ENCODE measurements at regions not wholly inside any gene's neighbourhood (a gene's known extent, or its start where the extent isn't known, plus 50 kb on each side); places are given as distances from the start of the nearest gene placed in this dataset.

- Histone ChIP-seq H3K36me3 (ENCODE audit: control insufficient read depth in 3 of 3, insufficient read depth in 2 of 3, low read depth in 1 of 3, low read length in 3 of 3) (no peaks in the 10 kb centered on the region), H3K27ac (ENCODE audit: low read depth in 1 of 3, low read length in 2 of 3) (no peak overlapping the region), H3K9me3 (ENCODE audit: control insufficient read depth in 2 of 2, insufficient read depth in 1 of 2, low read depth in 1 of 2, low read length in 1 of 2) (no peaks in the 10 kb centered on the region), H3K4me1 (ENCODE audit: control insufficient read depth in 3 of 3, insufficient read depth in 2 of 3, low read depth in 1 of 3, low read length in 2 of 3) (no peaks in the 10 kb centered on the region), H3K4me3 (ENCODE audit: low read depth in 1 of 3, low read length in 3 of 3) (no peak overlapping the region), H3K27me3 (ENCODE audit: control insufficient read depth in 3 of 3, insufficient read depth in 3 of 3, low read length in 3 of 3) (no peaks in the 10 kb centered on the region)
- WGBS, 3 donors = 62 to 69% (median 65%) methylated on average over 4 of the region's 4 CpGs
- DNase-seq (no peak), FAIRE-seq (no peak)
Observed at GRCh38 chr5:120098426-120098825, 365.7 kb upstream of the PRR16 start.

GRCh38 chr5:120098902-120099535 is 365.1 kb upstream of the PRR16 start:
- WGBS, 3 donors = 55 to 58% (median 56%) methylated on average over 5 of the region's 5 CpGs
- no peak overlapping the region for H3K27ac ChIP-seq (ENCODE audit: low read depth in 1 of 3, low read length in 2 of 3)
- no peak for FAIRE-seq
- H3K9me3 ChIP-seq (ENCODE audit: control insufficient read depth in 2 of 2, insufficient read depth in 1 of 2, low read depth in 1 of 2, low read length in 1 of 2) = no peaks in the 10 kb centered on the region
- no peaks in the 10 kb centered on the region for H3K27me3 ChIP-seq (ENCODE audit: control insufficient read depth in 3 of 3, insufficient read depth in 3 of 3, low read length in 3 of 3)
- H3K4me3 ChIP-seq (ENCODE audit: low read depth in 1 of 3, low read length in 3 of 3) = no peak overlapping the region
- H3K4me1 ChIP-seq (ENCODE audit: control insufficient read depth in 3 of 3, insufficient read depth in 2 of 3, low read depth in 1 of 3, low read length in 2 of 3) = no peaks in the 10 kb centered on the region
- peak in 1 of 2 donors; percentile 11 for DNase-seq
- H3K36me3 ChIP-seq (ENCODE audit: control insufficient read depth in 3 of 3, insufficient read depth in 2 of 3, low read depth in 1 of 3, low read length in 3 of 3) = no peaks in the 10 kb centered on the region

GRCh38 chr5:120101771-120102170 is 362.3 kb upstream of the PRR16 start:
- no peak for FAIRE-seq
- H3K36me3 ChIP-seq (ENCODE audit: control insufficient read depth in 3 of 3, insufficient read depth in 2 of 3, low read depth in 1 of 3, low read length in 3 of 3) = no peaks in the 10 kb centered on the region
- DNase-seq = no peak
- no peaks in the 10 kb centered on the region for H3K4me1 ChIP-seq (ENCODE audit: control insufficient read depth in 3 of 3, insufficient read depth in 2 of 3, low read depth in 1 of 3, low read length in 2 of 3)
- no peaks in the 10 kb centered on the region for H3K9me3 ChIP-seq (ENCODE audit: control insufficient read depth in 2 of 2, insufficient read depth in 1 of 2, low read depth in 1 of 2, low read length in 1 of 2)
- no peak overlapping the region for H3K4me3 ChIP-seq (ENCODE audit: low read depth in 1 of 3, low read length in 3 of 3)
- H3K27ac ChIP-seq (ENCODE audit: low read depth in 1 of 3, low read length in 2 of 3) = no peak overlapping the region
- no peaks in the 10 kb centered on the region for H3K27me3 ChIP-seq (ENCODE audit: control insufficient read depth in 3 of 3, insufficient read depth in 3 of 3, low read length in 3 of 3)

- no peak for DNase-seq
- FAIRE-seq = no peak
- no peaks in the 10 kb centered on the region for H3K4me1 ChIP-seq (ENCODE audit: control insufficient read depth in 3 of 3, insufficient read depth in 2 of 3, low read depth in 1 of 3, low read length in 2 of 3)
- H3K4me3 ChIP-seq (ENCODE audit: low read depth in 1 of 3, low read length in 3 of 3) = no peak overlapping the region
- WGBS, 3 donors = 24 to 57% (median 28%) methylated on average over 2 of the region's 2 CpGs
- H3K27me3 ChIP-seq (ENCODE audit: control insufficient read depth in 3 of 3, insufficient read depth in 3 of 3, low read length in 3 of 3) = no peaks in the 10 kb centered on the region
- H3K9me3 ChIP-seq (ENCODE audit: control insufficient read depth in 2 of 2, insufficient read depth in 1 of 2, low read depth in 1 of 2, low read length in 1 of 2) = no peaks in the 10 kb centered on the region
- H3K27ac ChIP-seq (ENCODE audit: low read depth in 1 of 3, low read length in 2 of 3) = no peak overlapping the region
- H3K36me3 ChIP-seq (ENCODE audit: control insufficient read depth in 3 of 3, insufficient read depth in 2 of 3, low read depth in 1 of 3, low read length in 3 of 3) = no peaks in the 10 kb centered on the region
Observed at GRCh38 chr5:120103495-120103894, 360.6 kb upstream of the PRR16 start.

- 68 to 86% (median 70%) methylated on average over 1 of the region's 1 CpG for WGBS, 3 donors
- no peak overlapping the region for H3K27ac ChIP-seq (ENCODE audit: low read depth in 1 of 3, low read length in 2 of 3)
- DNase-seq (no peak), FAIRE-seq (no peak)
- H3K36me3 ChIP-seq (ENCODE audit: control insufficient read depth in 3 of 3, insufficient read depth in 2 of 3, low read depth in 1 of 3, low read length in 3 of 3) = no peaks in the 10 kb centered on the region
- H3K9me3 ChIP-seq (ENCODE audit: control insufficient read depth in 2 of 2, insufficient read depth in 1 of 2, low read depth in 1 of 2, low read length in 1 of 2) = no peaks in the 10 kb centered on the region
- H3K4me1 ChIP-seq (ENCODE audit: control insufficient read depth in 3 of 3, insufficient read depth in 2 of 3, low read depth in 1 of 3, low read length in 2 of 3) = no peaks in the 10 kb centered on the region
- H3K27me3 ChIP-seq (ENCODE audit: control insufficient read depth in 3 of 3, insufficient read depth in 3 of 3, low read length in 3 of 3) = no peaks in the 10 kb centered on the region
- no peak overlapping the region for H3K4me3 ChIP-seq (ENCODE audit: low read depth in 1 of 3, low read length in 3 of 3)
Observed at GRCh38 chr5:120106912-120107525, 357.1 kb upstream of the PRR16 start.

GRCh38 chr5:120108586-120109248 is 355.4 kb upstream of the PRR16 start:
- H3K27ac ChIP-seq (ENCODE audit: low read depth in 1 of 3, low read length in 2 of 3) = no peak overlapping the region
- 78 to 82% (median 79%) methylated on average over 4 of the region's 4 CpGs for WGBS, 3 donors
- FAIRE-seq (no peak), DNase-seq (no peak)
- no peaks in the 10 kb centered on the region for H3K27me3 ChIP-seq (ENCODE audit: control insufficient read depth in 3 of 3, insufficient read depth in 3 of 3, low read length in 3 of 3)
- no peaks in the 10 kb centered on the region for H3K9me3 ChIP-seq (ENCODE audit: control insufficient read depth in 2 of 2, insufficient read depth in 1 of 2, low read depth in 1 of 2, low read length in 1 of 2)
- no peaks in the 10 kb centered on the region for H3K36me3 ChIP-seq (ENCODE audit: control insufficient read depth in 3 of 3, insufficient read depth in 2 of 3, low read depth in 1 of 3, low read length in 3 of 3)
- H3K4me1 ChIP-seq (ENCODE audit: control insufficient read depth in 3 of 3, insufficient read depth in 2 of 3, low read depth in 1 of 3, low read length in 2 of 3) = no peaks in the 10 kb centered on the region
- no peak overlapping the region for H3K4me3 ChIP-seq (ENCODE audit: low read depth in 1 of 3, low read length in 3 of 3)

GRCh38 chr5:120122703-120123102 is 341.4 kb upstream of the PRR16 start:
- no peak for FAIRE-seq
- no peaks in the 10 kb centered on the region for H3K27me3 ChIP-seq (ENCODE audit: control insufficient read depth in 3 of 3, insufficient read depth in 3 of 3, low read length in 3 of 3)

GRCh38 chr5:120124031-120124430 is 340.1 kb upstream of the PRR16 start:
- H3K27ac ChIP-seq (ENCODE audit: low read depth in 1 of 3, low read length in 2 of 3) = no peak overlapping the region
- H3K4me3 ChIP-seq (ENCODE audit: low read depth in 1 of 3, low read length in 3 of 3) = no peak overlapping the region
- H3K9me3 ChIP-seq (ENCODE audit: control insufficient read depth in 2 of 2, insufficient read depth in 1 of 2, low read depth in 1 of 2, low read length in 1 of 2) = no peaks in the 10 kb centered on the region
- no peaks in the 10 kb centered on the region for H3K27me3 ChIP-seq (ENCODE audit: control insufficient read depth in 3 of 3, insufficient read depth in 3 of 3, low read length in 3 of 3)
- no peaks in the 10 kb centered on the region for H3K4me1 ChIP-seq (ENCODE audit: control insufficient read depth in 3 of 3, insufficient read depth in 2 of 3, low read depth in 1 of 3, low read length in 2 of 3)
- WGBS, 3 donors = 4 to 24% (median 6%) methylated on average over 1 of the region's 1 CpG
- FAIRE-seq = no peak
- no peaks in the 10 kb centered on the region for H3K36me3 ChIP-seq (ENCODE audit: control insufficient read depth in 3 of 3, insufficient read depth in 2 of 3, low read depth in 1 of 3, low read length in 3 of 3)
- DNase-seq = no peak

More at GRCh38 chr5:120122703-120123102, 341.4 kb upstream of the PRR16 start:
- H3K9me3 ChIP-seq (ENCODE audit: control insufficient read depth in 2 of 2, insufficient read depth in 1 of 2, low read depth in 1 of 2, low read length in 1 of 2) = no peaks in the 10 kb centered on the region
- no peak for DNase-seq
- H3K4me3 ChIP-seq (ENCODE audit: low read depth in 1 of 3, low read length in 3 of 3) = no peak overlapping the region
- H3K36me3 ChIP-seq (ENCODE audit: control insufficient read depth in 3 of 3, insufficient read depth in 2 of 3, low read depth in 1 of 3, low read length in 3 of 3) = no peaks in the 10 kb centered on the region
- H3K4me1 ChIP-seq (ENCODE audit: control insufficient read depth in 3 of 3, insufficient read depth in 2 of 3, low read depth in 1 of 3, low read length in 2 of 3) = no peaks in the 10 kb centered on the region
- no peak overlapping the region for H3K27ac ChIP-seq (ENCODE audit: low read depth in 1 of 3, low read length in 2 of 3)

All from small intestine (tissue), 7 donors.